Psoas muscle (tissue), 7 donors: ENCODE measurements at regions not wholly inside any gene's neighbourhood (a gene's known extent, or its start where the extent isn't known, plus 50 kb on each side); places are given as distances from the start of the nearest gene placed in this dataset.

ENCODE experiments used
- ATAC-seq, 4 donors: fragments of 200-7000 bp; cut with Tn5 transposase; one replicate each; pipeline ENCODE4 v1.9.1; 2020; ENCODE audit warnings: moderate library complexity in 3 of 4, mild to moderate bottlenecking in 2 of 4
- DNase-seq, 2 donors: peaks; one replicate each; pipeline ENCODE4 v3.0.0-alpha.2; 2020
- H3K27ac ChIP-seq: fragments of 200-600 bp; one replicate; pipeline ENCODE4 v1.8.0; 2022
- H3K27me3 ChIP-seq, 3 donors: fragments of 200-600 bp in 1 of 3; one replicate each; pipeline versions ENCODE4 v1.6.1 to v1.8.0; 2013 to 2022; ENCODE audit warnings: low read length in 2 of 3, mild to moderate bottlenecking in 2 of 3, moderate library complexity in 1 of 3; ENCODE audit not compliant: insufficient read depth in 3 of 3
- H3K36me3 ChIP-seq, 2 donors: fragments of 200-600 bp in 1 of 2; one replicate each; pipeline versions ENCODE4 v1.6.1 to v1.8.0; 2013 to 2022; ENCODE audit warnings: low read depth in 1 of 2, mild to moderate bottlenecking in 1 of 2, moderate library complexity in 1 of 2; ENCODE audit not compliant: insufficient read depth in 1 of 2
- H3K4me1 ChIP-seq: fragments of 200-600 bp; one replicate; pipeline ENCODE4 v1.8.0; 2022
- H3K4me3 ChIP-seq: fragments of 200-600 bp; one replicate; pipeline ENCODE4 v1.8.0; 2022; ENCODE audit warnings: mild to moderate bottlenecking
- H3K9me3 ChIP-seq: fragments of 200-600 bp; one replicate; pipeline ENCODE4 v1.8.0; 2022
- CTCF ChIP-seq: fragments of 200-600 bp; IDR thresholded peaks from one replicate; pipeline ENCODE4 v1.8.0; 2022; ENCODE audit warnings: antibody characterized with exemption
- WGBS, 3 donors: extraction: QIAGEN DNeasy Blood & Tissue Kit; methylation state at CpG; one replicate each; pipeline versions ENCODE4 v1.1.6 to v1.1.7; 2013; 5-methylcytosine and 5-hydroxymethylcytosine counted together
- intact Hi-C, 2 donors: fragments of 100-400 bp; cut with DNase I; formaldehyde crosslinking; loops; one replicate each; pipeline versions ENCODE4 v1.11.0 to v1.14.2; 2022
- donor health status: healthy with polysubstance abuse.
- donor health status: DM: no; HTN: no; CAD: no; lungs with moderate emphysema.
- donor health status: Bipolar disorder and iron deficiency.
- donor health status: healthy.
- donor health status: DM: yes; HTN: yes; CAD: no.
- donor health status: DM: no; HTN: no; CAD: no.
- donor health status: DM: yes; HTN: yes; CAD: no.

GRCh38 chr13:77829963-77830362 lies 88.7 kb downstream of the EDNRB start:
- no peak overlapping the region for H3K4me3 ChIP-seq
- no peak overlapping the region for H3K27ac ChIP-seq
- H3K27me3 ChIP-seq: no peaks in the 10 kb centered on the region
- H3K36me3 ChIP-seq: no peaks in the 10 kb centered on the region
- no peaks in the 10 kb centered on the region for H3K4me1 ChIP-seq
- ATAC-seq (no peak), DNase-seq (no peak)
- H3K9me3 ChIP-seq: no peaks in the 10 kb centered on the region
- TF ChIP-seq CTCF: no peak
- intact Hi-C loops: no loop called here

- no peak for TF ChIP-seq CTCF
- Histone ChIP-seq H3K27me3 (no peaks in the 10 kb centered on the region), H3K27ac (no peak overlapping the region), H3K4me1 (no peaks in the 10 kb centered on the region), H3K36me3 (no peaks in the 10 kb centered on the region), H3K9me3 (no peaks in the 10 kb centered on the region), H3K4me3 (no peak overlapping the region)
- intact Hi-C loops: no loop called here
- no peak for ATAC-seq
- DNase-seq: no peak
Measured at GRCh38 chr13:77828799-77829198, 89.8 kb downstream of the EDNRB start.

GRCh38 chr13:77827332-77827731 lies 91.3 kb downstream of the EDNRB start:
- H3K27ac ChIP-seq: no peak overlapping the region
- intact Hi-C loops: no loop called here
- WGBS, 3 donors: 51 to 57% (median 52%) methylated on average over 5 of the region's 5 CpGs
- TF ChIP-seq CTCF: no peak
- no peaks in the 10 kb centered on the region for H3K27me3 ChIP-seq
- H3K4me3 ChIP-seq: no peak overlapping the region
- no peak for DNase-seq
- no peaks in the 10 kb centered on the region for H3K36me3 ChIP-seq
- H3K9me3 ChIP-seq: no peaks in the 10 kb centered on the region
- ATAC-seq: no peak
- no peaks in the 10 kb centered on the region for H3K4me1 ChIP-seq

- H3K27ac ChIP-seq: no peak overlapping the region
- H3K4me1 ChIP-seq: no peaks in the 10 kb centered on the region
- H3K9me3 ChIP-seq: no peaks in the 10 kb centered on the region
- 67 to 68% (median 67%) methylated on average over 4 of the region's 4 CpGs for WGBS, 3 donors
- intact Hi-C loops: no loop called here
- no peak for ATAC-seq
- no peaks in the 10 kb centered on the region for H3K27me3 ChIP-seq
- DNase-seq: no peak
- TF ChIP-seq CTCF: no peak
- H3K4me3 ChIP-seq: no peak overlapping the region
- no peaks in the 10 kb centered on the region for H3K36me3 ChIP-seq
Measured at GRCh38 chr13:77820431-77821149, 98.0 kb downstream of the EDNRB start.

- no peak for TF ChIP-seq CTCF
- Histone ChIP-seq H3K4me1 (no peaks in the 10 kb centered on the region), H3K27me3 (no peaks in the 10 kb centered on the region), H3K9me3 (no peaks in the 10 kb centered on the region), H3K36me3 (no peaks in the 10 kb centered on the region), H3K4me3 (no peak overlapping the region), H3K27ac (no peak overlapping the region)
- DNase-seq: no peak
- intact Hi-C loops: no loop called here
- WGBS, 3 donors: 66 to 84% (median 68%) methylated on average over 2 of the region's 2 CpGs
- no peak for ATAC-seq
Measured at GRCh38 chr13:77817521-77817920, 101.1 kb downstream of the EDNRB start.
